ENCODE measurements at regions not wholly inside any gene's neighbourhood (a gene's known extent, or its start where the extent isn't known, plus 50 kb on each side); places are given as distances from the start of the nearest gene placed in this dataset.

- WGBS (ENCODE audit: low lambda C conversion rate) = 14% methylated on average over 4 of the region's 5 CpGs
- POLR2A ChIA-PET = no interaction called here
- Histone ChIP-seq H4K20me1 (ENCODE audit: insufficient read depth, low read length) (no peaks in the 10 kb centered on the region), H3K4me3 (replicated peaks in 1 of 3; ENCODE audit: insufficient read depth in 1 of 3, low read depth in 2 of 3, low read length in 3 of 3) (peak overlapping the region in 1 of 3 experiments; percentile 12; a peak in 1 of 6 replicates), H3K27ac (ENCODE audit: extremely low read length, insufficient read depth, low read length) (no peak overlapping the region), H3K4me1 (ENCODE audit: insufficient read depth, low read length) (peaks cover 17% of the 10 kb centered on the region), H3K27me3 (ENCODE audit: control insufficient read depth in 1 of 2, insufficient read depth in 2 of 2, low read length in 2 of 2) (no peaks in the 10 kb centered on the region), H2AFZ (ENCODE audit: low read length) (no peak overlapping the region), H3K9ac (ENCODE audit: insufficient read depth, low read depth, low read length) (no peak overlapping the region), H3K36me3 (replicated peaks in 1 of 2; ENCODE audit: control insufficient read depth in 1 of 2, insufficient read depth in 2 of 2, low read length in 2 of 2) (no peaks in the 10 kb centered on the region), H3K4me2 (ENCODE audit: low read depth, low read length) (peak overlapping the region; percentile 32), H3K79me2 (ENCODE audit: insufficient read depth, low read length) (no peaks in the 10 kb centered on the region), H3K9me3 (ENCODE audit: low read length) (peaks cover 9% of the 10 kb centered on the region; the same call in 1 of the 2 replicates)
- in situ Hi-C loops (cut with HindIII; ENCODE audit: extremely low pct_ligation_motif_present, low pct_unique_long_range_greater_than_20kb) = loop anchor here (10.0 kb wide), 1 partner anchor 224 kb away; no protein-coding TSS in a partner anchor
- TF ChIP-seq ZNF792 (CRISPR knock-in tag; IDR thresholded peaks at IDR 0.05) (no peak), SALL2 (CRISPR knock-in tag; IDR thresholded peaks at IDR 0.05) (no peak), SOX6 (IDR thresholded peaks at IDR 0.05) (no peak), SOX6 (CRISPR knock-in tag; IDR thresholded peaks at IDR 0.05) (0 out of 2 replicates have a peak, but pooled peaks have one; percentile 13), MED1 (CRISPR knock-in tag; IDR thresholded peaks at IDR 0.05) (no peak), ARID5B (CRISPR knock-in tag; IDR thresholded peaks at IDR 0.05) (no peak), ZNF414 (CRISPR knock-in tag; IDR thresholded peaks at IDR 0.05) (no peak), PRMT3 (CRISPR knock-in tag; IDR thresholded peaks at IDR 0.05; ENCODE audit: borderline replicate concordance, low read depth) (no peak)
- DNase-seq (ENCODE audit: low spot score) (no peak), ATAC-seq (peak; percentile 61), FAIRE-seq (no peak)
- intact Hi-C loops (cut with micrococcal nuclease; ENCODE audit: unreplicated experiment) = loop anchor here (1.0 kb wide), 2 partner anchors 222 to 233 kb away; no protein-coding TSS in a partner anchor
- no TSS peak for BruUV-seq (replicated peaks)
- CTCF ChIA-PET (ENCODE audit: low intra/inter-chr PET ratio, low total read pairs) = interaction anchor here (1.3 to 2.7 kb wide), 2 partner anchors 222 to 232 kb away, joined by 5 to 32 read pairs; no protein-coding TSS in a partner anchor
Measured at GRCh38 chr10:117448802-117449201, 73.6 kb upstream of the PDZD8 start.

Measured in HepG2 (cell line).